Right atrium auricular region (tissue), 2 donors: ENCODE measurements at regions not wholly inside any gene's neighbourhood (a gene's known extent, or its start where the extent isn't known, plus 50 kb on each side); places are given as distances from the start of the nearest gene placed in this dataset.
A peak's percentile ranks its signal among the peaks of the same experiment; 100 is the strongest.

ENCODE experiments used
- DNase-seq: peaks from one replicate; pipeline ENCODE4 v3.0.0-alpha.2; 2019; ENCODE audit warnings: low spot score
- H3K27ac ChIP-seq, 2 donors: fragments of 200-600 bp; sonication (generic); 1 replicate in 1 of 2; 2 replicates in 1 of 2; pipeline ENCODE4 v1.5.1; 2016 to 2019
- H3K27me3 ChIP-seq, 2 donors: fragments of 200-600 bp; sonication (generic); one replicate each; pipeline versions ENCODE4 v1.5.1 to v1.6.0; 2017 to 2019
- H3K36me3 ChIP-seq: fragments of 200-600 bp; sonication (generic); one replicate; pipeline ENCODE4 v1.5.1; 2016
- H3K4me1 ChIP-seq, 2 donors: fragments of 200-600 bp; sonication (generic); one replicate each; pipeline versions ENCODE4 v1.5.1 to v1.6.0; 2017 to 2019
- H3K4me3 ChIP-seq, 2 donors: fragments of 200-600 bp; sonication (generic); 1 replicate in 1 of 2; 2 replicates in 1 of 2; pipeline ENCODE4 v1.5.1; 2017 to 2019; ENCODE audit warnings: mild to moderate bottlenecking in 1 of 2, moderate library complexity in 1 of 2
- H3K9me3 ChIP-seq, 2 donors: fragments of 200-600 bp; sonication (generic); one replicate each; pipeline ENCODE4 v1.5.1; 2019
- CTCF ChIP-seq, 2 donors: fragments of 200-600 bp; sonication (generic); IDR thresholded peaks; one replicate each; pipeline ENCODE4 v1.5.1; 2019; ENCODE audit warnings: antibody characterized with exemption in 2 of 2

- H3K9me3 ChIP-seq = no peaks in the 10 kb centered on the region
- TF ChIP-seq CTCF (IDR thresholded peaks at IDR 0.05) = no peak
- no peaks in the 10 kb centered on the region for H3K36me3 ChIP-seq
- no peak for DNase-seq
- no peak overlapping the region for H3K4me3 ChIP-seq
- peaks cover 0 to 54% of the 10 kb centered on the region in 2 donors for H3K4me1 ChIP-seq
- H3K27me3 ChIP-seq = no peaks in the 10 kb centered on the region
- H3K27ac ChIP-seq = peak overlapping the region in 1 of 2 donors; percentile 31
These were observed 123.1 kb upstream of the ZNF608 start for GRCh38 chr5:124869426-124870033.

- no peak for TF ChIP-seq CTCF (IDR thresholded peaks at IDR 0.05)
- Histone ChIP-seq H3K4me3 (no peak overlapping the region), H3K27me3 (no peaks in the 10 kb centered on the region), H3K4me1 (peaks cover 0 to 54% of the 10 kb centered on the region in 2 donors), H3K27ac (peak overlapping the region in 1 of 2 donors; percentile 31), H3K36me3 (no peaks in the 10 kb centered on the region), H3K9me3 (no peaks in the 10 kb centered on the region)
- no peak for DNase-seq
These were observed 123.6 kb upstream of the ZNF608 start for GRCh38 chr5:124870070-124870469.

GRCh38 chr5:124871303-124871702, 124.9 kb upstream of the ZNF608 start:
- DNase-seq = no peak
- TF ChIP-seq CTCF (IDR thresholded peaks at IDR 0.05) = no peak
- no peaks in the 10 kb centered on the region for H3K9me3 ChIP-seq
- H3K4me1 ChIP-seq = peaks cover 0 to 49% of the 10 kb centered on the region in 2 donors
- no peaks in the 10 kb centered on the region for H3K27me3 ChIP-seq
- no peaks in the 10 kb centered on the region for H3K36me3 ChIP-seq
- H3K4me3 ChIP-seq = no peak overlapping the region
- H3K27ac ChIP-seq = no peak overlapping the region

- Histone ChIP-seq H3K4me3 (no peak overlapping the region), H3K36me3 (no peaks in the 10 kb centered on the region), H3K9me3 (no peaks in the 10 kb centered on the region), H3K27ac (peak overlapping the region in 1 of 2 donors; percentile 32), H3K27me3 (no peaks in the 10 kb centered on the region), H3K4me1 (peaks cover 0 to 42% of the 10 kb centered on the region in 2 donors)
- TF ChIP-seq CTCF (IDR thresholded peaks at IDR 0.05) = no peak
- no peak for DNase-seq
These were observed 125.6 kb upstream of the ZNF608 start for GRCh38 chr5:124872086-124872485.

- no peak overlapping the region for H3K27ac ChIP-seq
- no peak for TF ChIP-seq CTCF (IDR thresholded peaks at IDR 0.05)
- peaks cover 0 to 39% of the 10 kb centered on the region in 2 donors for H3K4me1 ChIP-seq
- DNase-seq = no peak
- no peaks in the 10 kb centered on the region for H3K36me3 ChIP-seq
- H3K4me3 ChIP-seq = no peak overlapping the region
- no peaks in the 10 kb centered on the region for H3K9me3 ChIP-seq
- no peaks in the 10 kb centered on the region for H3K27me3 ChIP-seq
These were observed 126.2 kb upstream of the ZNF608 start for GRCh38 chr5:124872615-124873014.

- Histone ChIP-seq H3K27ac (no peak overlapping the region), H3K36me3 (no peaks in the 10 kb centered on the region), H3K27me3 (no peaks in the 10 kb centered on the region), H3K4me1 (peaks cover 0 to 44% of the 10 kb centered on the region in 2 donors), H3K9me3 (no peaks in the 10 kb centered on the region), H3K4me3 (no peak overlapping the region)
- TF ChIP-seq CTCF (IDR thresholded peaks at IDR 0.05) = no peak
- no peak for DNase-seq
These were observed 126.7 kb upstream of the ZNF608 start for GRCh38 chr5:124873188-124873587.
